HG03342 (cell line): ENCODE measurements at regions not wholly inside any gene's neighbourhood (a gene's known extent, or its start where the extent isn't known, plus 50 kb on each side); places are given as distances from the start of the nearest gene placed in this dataset.
A peak's percentile ranks its signal among the peaks of the same experiment; 100 is the strongest.
"Not testable (repeated sequence)": the region's sequence is repeated elsewhere in the genome, so short reads cannot be mapped to it uniquely, and the experiment has no call there.

Source experiments
- ATAC-seq: cut with Tn5 transposase; IDR thresholded peaks from one replicate; pipeline ENCODE4 v1.9.1; 2021; ENCODE audit warnings: mild to moderate bottlenecking, moderate library complexity; ENCODE audit not compliant: unreplicated experiment

DNA sequence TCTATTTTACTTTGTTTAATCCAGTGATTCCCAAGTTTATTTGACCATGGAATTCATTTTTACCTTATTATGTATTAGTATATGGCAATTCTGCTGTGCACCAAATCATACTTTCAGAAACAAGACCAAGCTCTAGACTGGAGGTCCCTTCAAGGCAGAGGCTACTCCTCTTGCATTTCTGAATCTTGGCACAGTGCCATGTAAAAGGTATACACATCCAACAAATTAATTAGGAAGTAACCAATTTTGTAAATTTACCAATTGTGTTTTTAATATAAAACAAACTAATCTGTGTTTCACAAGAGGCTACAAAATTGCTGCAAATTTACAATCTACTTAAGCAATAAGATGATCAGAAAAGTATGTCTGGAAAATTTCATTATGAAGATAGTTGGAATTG is 712.2 kb upstream of the HS3ST1 start:
- ATAC-seq, result no peak

DNA sequence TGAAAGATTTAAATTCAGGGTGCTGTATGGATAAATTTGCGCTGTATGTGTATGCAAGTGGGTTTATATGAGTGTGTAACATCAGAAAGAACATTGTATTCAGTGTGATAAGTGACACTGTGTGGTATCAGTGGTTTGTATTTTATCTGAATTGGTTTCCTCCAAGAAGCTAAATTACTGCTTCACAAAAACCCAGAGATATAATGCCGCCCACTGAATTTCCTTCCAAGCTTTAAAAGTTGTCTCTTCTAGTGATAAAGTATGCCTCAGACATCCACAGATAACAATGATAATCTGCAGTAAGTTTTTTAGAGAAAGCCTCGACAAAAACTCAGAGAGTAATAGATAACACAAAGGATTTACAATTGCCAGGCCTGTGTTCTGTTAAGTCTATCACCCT is 710.6 kb upstream of the HS3ST1 start:
- no peak for ATAC-seq

DNA sequence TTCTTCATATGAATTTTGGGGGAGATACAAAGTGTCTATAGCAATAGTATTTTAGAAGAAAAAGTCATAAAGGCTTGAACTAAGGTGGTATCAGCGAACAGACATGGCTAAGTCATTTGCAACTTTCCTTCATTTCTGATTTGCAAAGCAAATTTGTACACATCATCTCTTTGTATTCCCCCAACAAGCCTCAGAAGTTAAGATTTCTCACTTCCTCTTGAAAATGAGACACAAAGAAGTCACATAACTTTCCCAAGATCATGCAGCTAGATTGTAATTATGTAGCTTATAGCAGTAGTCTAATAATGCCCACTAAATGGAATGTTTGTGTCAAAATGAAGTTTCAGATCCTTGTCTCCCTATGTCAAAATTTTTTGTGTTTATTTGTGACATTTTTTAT is 709.8 kb upstream of the HS3ST1 start:
- ATAC-seq, result peak; percentile 58

- ATAC-seq, result no peak
These were observed 708.9 kb upstream of the HS3ST1 start for GRCh38 chr4:12137575-12137974.

DNA sequence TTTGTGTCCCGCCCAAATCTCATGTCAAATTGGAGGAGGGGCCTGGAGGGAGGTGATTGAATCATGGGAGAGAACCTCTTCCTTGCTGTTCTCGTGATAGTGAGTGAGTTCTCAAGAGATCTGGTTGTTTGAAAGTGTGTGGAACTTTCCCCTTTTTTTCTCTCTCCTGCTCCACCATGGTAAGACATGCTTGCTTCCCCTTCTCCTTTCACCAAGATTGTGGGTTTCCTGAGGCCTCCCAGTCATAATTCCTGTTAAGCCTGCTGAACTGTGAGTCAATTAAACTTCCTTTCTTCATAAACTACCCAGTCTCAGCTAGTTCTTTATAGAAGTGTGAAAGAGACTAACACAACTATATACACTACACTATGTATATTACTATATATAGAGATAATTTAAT is 697.8 kb upstream of the HS3ST1 start:
- ATAC-seq, result no peak

DNA sequence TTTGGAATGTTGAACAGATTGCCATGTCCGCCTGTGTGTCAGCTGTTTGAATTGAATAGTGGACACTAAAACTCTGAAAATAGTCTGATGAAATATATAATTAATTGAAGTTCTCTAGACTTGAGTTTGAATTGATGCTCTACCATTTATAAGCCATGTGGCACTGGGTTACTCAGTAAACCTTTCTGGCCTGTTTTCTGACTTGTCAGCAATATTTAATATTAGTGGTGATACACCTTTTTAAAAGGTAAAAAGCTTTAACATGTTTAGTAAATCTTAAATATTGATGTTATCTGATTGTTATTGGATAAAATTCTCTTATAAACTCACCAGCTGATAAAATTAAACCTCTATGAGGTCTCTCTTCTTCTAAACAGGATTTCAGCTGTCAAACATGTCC is 695.4 kb upstream of the HS3ST1 start:
- no peak for ATAC-seq

GRCh38 chr4:12123707-12124106 is 695.0 kb upstream of the HS3ST1 start:
- ATAC-seq, result no peak

DNA sequence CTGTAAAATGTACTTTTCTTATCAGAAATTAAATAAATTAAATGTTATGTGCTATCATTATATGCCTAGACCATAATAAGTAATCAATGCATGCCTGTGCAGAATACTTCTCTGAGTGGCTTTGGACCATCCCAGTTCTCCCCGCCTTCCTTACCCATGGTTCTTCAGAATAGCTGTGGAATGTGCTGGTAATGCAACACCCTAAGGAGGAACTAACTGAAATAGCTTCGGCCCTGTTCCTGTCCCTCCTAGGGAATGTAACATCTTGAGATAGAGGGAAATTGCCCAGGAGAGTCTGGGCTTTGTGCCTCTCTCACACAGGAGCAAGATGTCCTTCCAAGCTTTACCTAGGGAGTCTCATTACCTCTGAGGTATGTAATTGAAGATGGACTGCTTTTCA is 693.6 kb upstream of the HS3ST1 start:
- ATAC-seq, result no peak

- ATAC-seq, result no peak
These were observed 692.3 kb upstream of the HS3ST1 start for GRCh38 chr4:12120968-12121367.

DNA sequence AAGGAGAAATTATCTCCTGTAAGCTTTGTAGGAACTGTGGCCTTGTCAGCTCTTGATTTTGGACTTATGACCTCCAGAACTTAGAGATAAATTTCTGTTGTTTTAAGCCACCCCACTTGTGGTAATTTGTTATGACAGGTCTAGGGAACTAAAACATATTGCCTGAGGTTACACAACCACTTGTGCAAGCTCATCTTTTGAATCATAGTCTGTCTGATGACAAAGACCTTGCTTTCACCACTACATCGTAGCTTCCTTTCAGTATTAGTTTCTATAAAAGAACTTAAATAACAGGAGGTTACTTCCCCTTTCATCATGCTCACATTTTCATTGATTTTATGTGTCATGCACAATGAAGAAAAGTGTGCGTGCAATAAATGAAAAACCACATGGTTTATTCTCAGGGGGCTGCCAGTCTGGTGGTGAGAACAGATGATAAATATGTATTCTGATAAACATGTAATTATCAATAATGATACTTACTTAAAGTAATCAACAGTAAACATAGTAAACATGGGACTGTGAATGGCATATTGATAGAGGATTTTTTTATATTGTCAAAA is 690.0 kb upstream of the HS3ST1 start:
- ATAC-seq, result peak; percentile 84

- no peak for ATAC-seq
These were observed 687.4 kb upstream of the HS3ST1 start for GRCh38 chr4:12116009-12116552.

DNA sequence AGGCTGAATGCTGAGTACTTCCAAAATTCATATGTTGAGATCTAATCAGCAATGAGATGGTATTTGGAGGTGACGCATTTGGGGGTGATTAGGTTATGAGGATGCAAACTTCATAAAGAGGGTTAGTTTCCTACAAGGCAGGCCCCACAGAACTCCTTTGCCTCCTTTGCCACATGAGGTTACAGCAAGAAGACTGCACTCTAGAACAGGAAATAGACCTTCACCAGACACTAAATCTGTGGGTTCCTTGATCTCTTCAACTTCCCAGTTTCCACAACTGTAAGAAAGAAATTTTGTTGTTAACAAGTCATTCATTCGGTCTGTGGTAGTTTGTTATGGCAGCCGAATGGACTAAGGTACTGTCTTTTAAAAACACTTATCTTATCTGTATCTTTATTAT is 681.9 kb upstream of the HS3ST1 start:
- ATAC-seq, result no peak

DNA sequence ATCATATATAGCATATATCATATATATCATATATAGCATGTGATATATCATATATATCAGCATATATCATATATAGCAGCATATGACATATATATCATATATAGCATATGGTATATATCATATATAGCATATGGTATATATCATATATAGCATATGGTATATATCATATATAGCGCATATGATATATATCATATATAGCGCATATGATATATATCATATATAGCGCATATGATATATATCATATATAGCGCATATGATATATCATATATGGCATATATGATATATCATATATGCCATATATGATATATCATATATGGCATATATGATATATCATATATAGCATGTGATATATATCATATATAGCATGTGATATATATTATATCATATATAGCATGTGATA is 680.4 kb upstream of the HS3ST1 start:
- ATAC-seq, result not testable (repeated sequence)

GRCh38 chr4:12105519-12105918 is 676.8 kb upstream of the HS3ST1 start:
- no peak for ATAC-seq

DNA sequence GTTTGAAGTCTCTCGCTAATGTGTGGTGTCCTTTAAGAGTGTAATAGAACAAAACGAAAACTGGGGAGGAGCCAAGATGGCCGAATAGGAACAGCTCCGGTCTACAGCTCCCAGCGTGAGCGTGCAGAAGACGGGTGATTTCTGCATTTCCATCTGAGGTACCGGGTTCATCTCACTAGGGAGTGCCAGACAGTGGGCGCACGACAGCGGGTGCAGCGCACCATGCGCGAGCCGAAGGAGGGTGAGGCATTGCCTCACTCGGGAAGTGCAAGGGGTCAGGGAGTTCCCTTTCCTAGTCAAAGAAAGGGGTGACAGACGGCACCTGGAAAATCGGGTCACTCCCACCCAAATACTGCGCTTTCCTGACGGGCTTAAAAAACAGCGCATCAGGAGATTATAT is 661.2 kb upstream of the HS3ST1 start:
- not testable (repeated sequence) for ATAC-seq

DNA sequence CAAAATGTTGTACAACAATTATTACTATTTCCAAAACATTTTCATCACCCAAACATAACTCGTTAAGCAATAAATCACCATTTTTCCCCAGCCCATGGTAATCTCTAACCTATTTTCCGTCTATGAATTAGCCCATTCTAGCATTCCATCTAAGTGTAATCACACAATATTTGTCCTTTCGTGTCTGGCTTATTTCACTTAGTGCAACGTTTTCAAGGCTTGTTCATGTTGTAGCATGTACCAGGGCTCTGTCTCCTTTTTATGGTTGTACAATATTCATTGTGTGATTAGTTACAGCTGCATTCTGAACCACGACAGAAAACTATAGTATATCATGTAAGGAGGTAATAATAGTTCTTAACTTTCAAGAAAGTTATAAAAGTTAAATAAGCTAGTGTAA is 656.0 kb upstream of the HS3ST1 start:
- no peak for ATAC-seq

- ATAC-seq, result no peak
These were observed 642.6 kb upstream of the HS3ST1 start for GRCh38 chr4:12071316-12071715.

DNA sequence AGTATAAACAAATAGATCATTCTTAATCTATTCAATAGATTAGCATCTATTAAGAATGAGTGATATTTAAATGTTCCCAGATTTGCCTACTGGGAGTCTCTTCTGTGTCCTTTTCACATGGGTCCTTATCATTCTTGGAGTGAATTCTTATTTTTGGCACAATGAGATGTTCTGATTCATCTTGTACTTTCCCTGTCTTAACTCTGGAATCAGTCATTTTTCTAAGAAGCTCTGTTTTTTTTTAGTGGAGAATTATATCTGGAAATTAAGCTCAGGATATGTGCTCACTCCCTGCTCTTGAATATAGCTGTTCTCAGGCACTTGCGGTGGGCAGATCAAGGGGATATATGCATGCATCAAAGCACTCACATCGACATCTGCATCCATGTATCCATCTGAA is 625.3 kb upstream of the HS3ST1 start:
- ATAC-seq, result no peak

GRCh38 chr4:12053556-12053955 is 624.9 kb upstream of the HS3ST1 start:
- no peak for ATAC-seq

GRCh38 chr4:12050357-12050756 is 621.7 kb upstream of the HS3ST1 start:
- no peak for ATAC-seq

DNA sequence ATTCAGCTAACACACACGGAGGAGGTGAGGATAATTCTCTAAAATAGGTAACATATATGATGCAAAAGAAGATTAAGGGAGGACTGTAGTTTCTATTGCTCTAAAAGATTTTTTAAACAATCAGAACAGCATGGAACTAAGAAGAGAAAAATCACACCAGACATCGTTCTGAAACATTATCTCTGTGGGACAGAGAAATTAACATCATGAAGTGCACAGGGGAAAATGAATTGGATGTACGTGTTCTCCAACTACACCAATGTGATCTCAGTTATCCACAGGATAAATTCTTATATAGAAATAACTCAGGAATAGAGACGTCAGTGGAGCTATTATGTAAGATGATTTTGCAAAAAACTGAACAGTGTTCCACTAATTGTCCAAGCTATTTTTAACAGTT is 614.1 kb upstream of the HS3ST1 start:
- no peak for ATAC-seq

DNA sequence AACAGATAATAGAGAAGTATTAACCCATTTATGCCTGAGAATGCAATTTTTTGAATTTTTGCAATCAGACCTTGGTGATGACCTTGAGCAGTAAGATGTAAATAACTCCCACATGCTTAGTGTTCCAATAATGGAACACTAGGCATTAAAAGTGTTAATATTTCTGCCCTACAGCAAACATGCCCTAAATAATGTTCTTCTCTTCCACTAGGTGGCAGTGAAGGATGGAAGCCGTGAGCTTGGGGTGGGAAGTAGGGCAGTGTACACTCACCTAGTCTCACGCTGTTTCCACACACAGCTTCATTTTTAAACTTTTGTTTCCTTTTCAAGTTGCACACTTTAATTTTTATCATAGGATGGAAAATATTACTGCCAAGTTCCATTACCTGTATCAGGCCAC is 613.1 kb upstream of the HS3ST1 start:
- ATAC-seq, result no peak

GRCh38 chr4:12036450-12036849 is 607.8 kb upstream of the HS3ST1 start:
- ATAC-seq, result no peak
